ELF-1 (cell line): ENCODE measurements at regions not wholly inside any gene's neighbourhood (a gene's known extent, or its start where the extent isn't known, plus 50 kb on each side); places are given as distances from the start of the nearest gene placed in this dataset.
"Not testable (repeated sequence)": the region's sequence is repeated elsewhere in the genome, so short reads cannot be mapped to it uniquely, and the experiment has no call there.

Experiments used
- DNase-seq: peaks from one replicate; pipeline ENCODE4 v3.0.0-alpha.2; 2016; ENCODE audit warnings: low read depth, low spot score

- DNase-seq = not testable (repeated sequence)
Observed at GRCh38 chr11:3514635-3515424, 127.0 kb downstream of the ART5 start.

- DNase-seq = not testable (repeated sequence)
Observed at GRCh38 chr11:3513311-3513710, 128.5 kb downstream of the ART5 start.

GRCh38 chr11:3512751-3513150, 129.0 kb downstream of the ART5 start:
- not testable (repeated sequence) for DNase-seq

- DNase-seq = peak; percentile 66
Observed at GRCh38 chr11:3512133-3512703, 129.6 kb downstream of the ART5 start.

GRCh38 chr11:3511416-3512132, 130.2 kb downstream of the ART5 start:
- DNase-seq = not testable (repeated sequence)

- DNase-seq = not testable (repeated sequence)
Observed at GRCh38 chr11:3509563-3509962, 130.6 kb upstream of the ZNF195 start.

GRCh38 chr11:3499198-3499597, 120.3 kb upstream of the ZNF195 start:
- DNase-seq = peak; percentile 56

- DNase-seq = peak; percentile 70
Observed at GRCh38 chr11:3498356-3498755, 119.4 kb upstream of the ZNF195 start.

GRCh38 chr11:3493152-3493551, 114.2 kb upstream of the ZNF195 start:
- DNase-seq = not testable (repeated sequence)

- not testable (repeated sequence) for DNase-seq
Observed at GRCh38 chr11:3488003-3488402, 109.1 kb upstream of the ZNF195 start.

- not testable (repeated sequence) for DNase-seq
Observed at GRCh38 chr11:3485737-3486136, 106.8 kb upstream of the ZNF195 start.

GRCh38 chr11:3476937-3477885, 98.3 kb upstream of the ZNF195 start:
- peak; percentile 79 for DNase-seq

- DNase-seq = peak; percentile 13
Observed at GRCh38 chr11:3476084-3476936, 97.4 kb upstream of the ZNF195 start.

GRCh38 chr11:3468963-3469362, 90.0 kb upstream of the ZNF195 start:
- DNase-seq = not testable (repeated sequence)

- DNase-seq = not testable (repeated sequence)
Observed at GRCh38 chr11:3467599-3467998, 88.7 kb upstream of the ZNF195 start.

GRCh38 chr11:3455666-3456065, 76.7 kb upstream of the ZNF195 start:
- DNase-seq = not testable (repeated sequence)

GRCh38 chr11:3454844-3455243, 75.9 kb upstream of the ZNF195 start:
- peak; percentile 61 for DNase-seq

GRCh38 chr11:3453596-3454256, 74.8 kb upstream of the ZNF195 start:
- DNase-seq = not testable (repeated sequence)

- not testable (repeated sequence) for DNase-seq
Observed at GRCh38 chr11:3450822-3451221, 71.9 kb upstream of the ZNF195 start.

- DNase-seq = not testable (repeated sequence)
Observed at GRCh38 chr11:3445535-3445934, 66.6 kb upstream of the ZNF195 start.
